Fibroblast of skin of abdomen (primary cell): ENCODE measurements at regions not wholly inside any gene's neighbourhood (a gene's known extent, or its start where the extent isn't known, plus 50 kb on each side); places are given as distances from the start of the nearest gene placed in this dataset.

ENCODE experiments used
- DNase-seq: peaks from one replicate; pipeline ENCODE4 v3.0.0-alpha.2; 2013

DNA sequence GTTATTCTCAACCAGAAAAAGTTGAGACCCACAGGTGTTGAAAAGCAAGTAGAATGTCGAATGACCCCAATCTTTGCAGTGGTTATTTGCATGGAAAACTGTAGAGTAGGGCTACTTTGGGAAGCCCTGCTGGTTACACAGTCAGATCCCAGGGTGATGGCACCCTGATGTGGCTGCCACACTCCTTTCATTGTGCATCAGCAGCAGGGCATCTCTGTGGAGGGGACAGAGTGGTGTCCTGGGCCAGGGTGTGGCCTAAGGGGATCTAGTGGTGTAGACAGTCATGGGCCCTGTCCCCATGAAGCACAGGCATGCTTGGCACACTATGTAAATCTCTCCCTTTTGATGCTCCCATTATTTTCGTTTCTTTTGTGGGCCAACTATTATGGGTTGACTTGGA is 199.4 kb upstream of the NAV2 start:
- no peak for DNase-seq

DNA sequence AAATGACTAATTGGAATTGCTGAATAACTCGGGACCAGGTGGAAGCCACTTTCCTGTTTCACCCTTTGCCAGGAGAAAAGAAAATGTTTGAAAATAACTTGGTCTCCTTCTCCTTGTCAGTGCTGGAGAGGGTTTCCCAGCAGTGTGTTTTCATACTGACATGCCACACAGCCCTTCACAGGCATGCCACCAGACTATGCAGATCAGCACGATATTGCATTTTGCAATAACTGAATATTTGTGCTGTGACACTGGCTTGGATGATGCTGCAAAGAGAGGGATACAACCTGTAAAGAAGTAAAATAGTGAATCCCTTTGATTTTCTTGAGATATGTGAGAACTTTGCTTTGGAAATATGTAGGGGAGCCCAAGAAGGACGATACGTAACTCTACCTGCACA is 200.0 kb upstream of the NAV2 start:
- no peak for DNase-seq

DNA sequence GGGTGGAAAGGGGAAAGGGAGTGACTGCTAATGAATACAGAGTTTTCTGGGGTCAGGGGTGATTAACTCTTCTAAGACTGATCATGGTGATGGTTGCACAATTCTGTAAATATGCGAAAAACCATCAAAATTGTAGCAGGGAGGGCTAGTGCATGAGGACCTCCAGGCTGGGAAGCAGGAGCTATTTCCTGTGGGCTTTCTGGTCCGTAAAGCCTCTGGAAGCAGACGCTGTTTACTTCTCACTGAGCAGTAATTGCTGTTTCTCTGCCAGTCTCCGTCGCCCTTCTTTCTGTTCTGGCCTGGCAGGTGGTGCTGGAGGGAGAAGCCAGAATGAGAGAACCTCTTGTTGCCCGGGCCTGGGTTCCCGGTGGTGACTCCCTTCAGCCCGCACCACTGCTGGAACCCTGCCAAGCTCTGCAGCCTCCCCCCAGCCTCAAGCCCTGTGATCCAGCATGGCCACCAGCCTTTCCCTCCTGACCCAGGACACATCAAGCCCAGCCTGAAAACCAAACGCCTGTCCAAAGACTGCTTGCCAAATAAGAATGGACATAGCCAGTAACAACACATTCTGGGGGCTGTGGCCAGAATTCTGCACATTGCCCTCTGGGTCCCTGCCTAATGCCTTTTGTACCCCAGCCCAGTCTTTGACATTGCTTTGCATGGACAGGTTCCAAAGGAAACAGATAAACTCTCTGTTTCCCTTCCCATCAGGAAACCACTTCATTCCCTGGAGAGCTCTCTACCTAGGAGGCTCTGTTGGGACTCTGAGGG is 201.0 kb upstream of the NAV2 start:
- no peak for DNase-seq

DNA sequence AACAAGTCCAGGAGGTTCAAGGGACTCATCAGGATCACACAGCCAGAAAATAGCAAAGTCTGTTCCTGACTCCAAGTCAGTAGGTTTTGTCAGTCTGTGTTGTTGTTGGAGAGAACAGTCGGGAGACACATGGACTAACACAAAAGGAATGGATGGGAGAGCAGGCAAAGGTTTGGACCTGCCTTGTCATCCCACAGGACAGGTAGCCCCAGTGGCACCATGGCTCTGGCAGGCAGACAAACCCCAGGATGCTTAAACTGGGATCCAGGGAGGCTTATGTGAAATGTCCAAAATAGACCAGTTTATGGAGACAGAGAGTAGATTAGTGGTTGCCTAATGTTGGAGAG is 201.6 kb upstream of the NAV2 start:
- no peak for DNase-seq

DNA sequence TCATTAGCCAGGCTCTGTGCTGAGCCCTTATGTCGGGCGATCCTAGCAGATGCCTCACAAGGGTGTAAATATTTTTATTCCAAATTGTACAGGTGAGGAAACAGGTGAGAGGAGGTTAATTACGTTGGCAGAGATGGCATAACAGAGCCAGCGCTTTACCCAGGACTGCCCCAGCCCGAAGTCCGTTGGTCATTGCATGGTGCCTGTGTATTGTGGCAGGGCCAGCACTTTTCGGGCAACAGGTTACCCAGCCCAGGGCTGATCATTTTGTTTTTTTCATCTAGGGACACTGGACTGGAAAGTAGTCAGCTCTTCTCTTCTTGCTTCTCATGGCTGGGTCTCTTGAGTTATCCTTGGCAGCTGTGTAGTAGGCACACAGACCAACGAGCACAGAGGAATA is 202.2 kb upstream of the NAV2 start:
- DNase-seq: no peak

DNA sequence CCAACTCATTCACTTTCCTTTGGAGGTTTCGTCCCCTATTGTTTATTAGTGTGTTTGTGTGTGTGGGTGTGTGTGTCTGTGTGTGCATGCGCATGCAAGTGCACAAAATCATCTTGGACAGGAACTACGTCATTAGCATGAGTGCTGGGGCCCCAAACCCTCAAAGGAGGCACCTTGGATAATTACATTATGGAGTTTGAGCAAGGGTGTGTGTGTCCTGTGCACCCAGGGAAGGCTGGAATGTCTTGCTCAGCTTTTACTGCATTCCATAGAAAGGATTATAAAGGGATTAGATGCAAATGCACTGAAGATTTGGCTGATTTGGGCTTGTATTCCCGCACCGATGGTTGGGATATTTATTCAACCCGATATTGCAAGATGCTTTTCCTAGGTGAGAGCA is 203.4 kb upstream of the NAV2 start:
- no peak for DNase-seq

DNA sequence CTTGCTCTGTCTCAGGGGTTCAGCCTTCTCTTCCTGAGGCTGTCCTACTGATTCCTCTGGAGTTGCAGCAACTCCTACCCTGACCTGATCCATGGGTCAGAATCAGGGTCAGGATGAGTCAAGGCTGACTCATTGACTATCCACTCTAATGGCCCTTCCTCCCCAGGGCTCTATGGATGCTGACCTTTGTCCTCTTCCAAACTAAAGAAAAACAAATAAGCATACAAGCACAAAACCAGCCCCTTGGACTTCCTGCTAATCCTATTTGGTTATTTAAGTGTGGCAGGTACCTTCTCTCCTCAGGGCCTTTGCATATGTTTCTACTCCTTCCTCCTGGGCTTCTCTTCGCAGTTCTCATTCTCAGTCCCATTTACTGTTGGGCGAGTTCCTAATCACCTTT is 204.5 kb upstream of the NAV2 start:
- no peak for DNase-seq

DNA sequence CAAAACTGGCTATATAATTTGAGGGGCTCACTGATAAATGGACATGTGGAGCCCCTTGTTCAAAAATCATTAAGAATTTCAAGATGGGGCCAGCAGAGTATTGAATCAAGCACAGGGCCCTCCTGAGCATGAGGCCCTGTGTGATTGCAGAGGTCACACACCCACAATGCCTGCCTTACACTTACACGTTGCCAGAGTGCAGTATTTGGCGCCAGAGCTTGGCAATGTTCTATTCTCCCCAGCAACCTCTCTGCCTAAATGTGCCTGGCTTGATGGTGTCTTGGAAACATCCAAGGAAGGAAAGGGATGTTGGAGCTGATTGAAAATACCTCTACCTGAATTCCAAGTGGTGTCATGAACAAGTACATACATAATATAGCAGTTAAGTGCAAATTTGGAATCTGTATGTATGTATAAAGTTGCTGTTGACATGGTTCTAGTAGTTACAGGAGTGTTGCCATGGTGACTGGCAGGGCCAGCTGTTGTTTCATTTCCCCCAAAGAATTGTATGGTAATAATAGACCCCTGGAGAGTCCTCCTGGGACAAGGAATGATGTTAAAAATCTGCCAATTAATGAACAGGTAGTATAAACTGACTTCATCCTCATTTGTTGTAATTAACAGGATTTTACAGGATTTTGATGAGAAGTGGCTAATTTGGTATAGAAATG is 205.7 kb upstream of the NAV2 start:
- no peak for DNase-seq

DNA sequence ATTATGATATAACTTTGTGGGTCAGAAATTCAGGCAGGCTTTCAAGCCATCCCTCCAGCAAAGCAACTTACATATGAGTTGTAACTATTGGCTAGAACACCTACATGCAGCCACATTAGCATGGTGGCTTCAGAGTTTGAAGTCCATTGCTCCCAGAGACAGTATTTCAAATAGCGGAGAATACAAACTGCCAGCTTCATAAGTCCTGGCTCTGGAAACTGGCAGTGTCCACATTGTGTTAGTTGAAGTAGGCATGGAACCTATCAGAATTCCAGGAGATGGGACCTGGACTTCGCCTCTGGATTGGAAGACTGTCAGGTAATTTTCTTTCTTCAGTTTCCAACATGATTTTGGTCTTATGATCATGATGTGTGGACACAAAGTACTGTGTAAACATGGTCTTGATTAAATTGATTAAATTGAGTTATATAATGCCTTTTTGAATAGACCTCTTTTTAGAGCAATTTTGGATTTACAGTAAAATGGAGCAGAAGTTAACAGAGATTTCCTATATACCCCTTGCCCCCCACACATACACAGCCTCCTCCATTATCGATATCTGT is 209.9 kb upstream of the NAV2 start:
- no peak for DNase-seq

DNA sequence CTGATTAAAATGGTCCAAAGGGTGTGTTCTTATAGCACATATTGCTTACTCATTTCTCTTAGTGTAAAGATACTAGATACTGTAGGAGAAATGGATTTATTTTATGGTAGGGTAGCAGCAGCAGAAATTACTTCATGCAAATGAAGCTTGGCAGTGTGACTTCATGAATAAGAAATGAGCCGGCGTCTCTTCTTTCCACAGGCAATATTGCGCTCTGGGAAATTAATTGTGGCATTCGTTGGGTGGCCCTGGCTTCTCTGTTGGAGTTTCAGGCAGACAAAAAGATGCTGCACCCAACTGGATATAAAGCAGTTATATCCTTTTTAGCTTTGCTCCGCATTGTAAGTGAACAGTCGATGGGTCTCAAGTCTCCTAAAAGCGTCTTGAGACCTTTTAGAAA is 211.0 kb upstream of the NAV2 start:
- no peak for DNase-seq

DNA sequence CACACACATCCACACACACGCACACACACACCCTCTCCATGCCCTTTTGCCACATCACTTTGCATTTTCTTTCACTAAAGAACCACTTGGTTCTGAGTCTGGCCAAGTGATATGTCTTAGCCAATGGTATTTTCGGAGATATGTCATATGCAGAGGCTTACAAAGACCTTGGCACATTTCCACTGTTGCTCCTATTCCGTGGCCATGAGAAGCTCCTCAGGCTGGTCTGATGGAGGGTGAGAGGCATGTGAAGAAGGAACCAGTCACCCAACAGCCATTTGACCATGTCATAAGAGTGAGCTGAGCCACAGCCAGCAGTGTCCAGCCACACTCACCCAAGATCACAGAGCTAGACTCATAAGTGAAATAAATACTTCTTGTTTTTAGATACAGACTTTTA is 212.6 kb upstream of the NAV2 start:
- peak; percentile 22 for DNase-seq

DNA sequence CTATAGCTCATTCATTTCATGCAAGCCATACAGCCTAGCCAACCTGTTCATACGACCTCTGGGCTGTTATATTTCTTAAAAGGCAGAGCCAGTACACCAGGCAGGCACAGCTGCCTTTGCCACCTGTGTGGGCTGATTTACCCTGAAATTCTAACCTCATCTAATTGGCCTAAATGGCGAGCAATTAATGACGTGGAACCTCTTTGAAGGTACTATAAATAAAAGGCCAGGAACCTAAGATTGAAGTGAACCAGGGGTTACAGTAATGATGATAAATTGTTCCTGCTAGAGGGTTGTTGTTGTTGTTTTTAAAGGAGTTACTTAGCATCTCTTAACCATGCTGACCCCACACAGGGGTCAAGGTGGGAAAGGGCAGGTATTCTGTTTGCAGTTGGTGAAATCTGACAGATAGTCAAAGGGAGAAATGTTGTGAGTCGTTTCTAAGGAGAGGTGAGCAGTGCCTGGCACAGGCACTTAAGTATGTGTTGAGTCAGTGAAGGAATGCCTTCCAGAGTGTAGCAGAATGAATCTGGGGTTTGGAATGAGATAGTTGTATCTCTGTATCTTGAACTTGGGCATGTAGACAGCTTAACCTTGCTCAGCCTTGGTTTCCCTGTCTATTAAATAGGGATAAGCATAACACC is 213.5 kb upstream of the NAV2 start:
- peak; percentile 23 for DNase-seq

DNA sequence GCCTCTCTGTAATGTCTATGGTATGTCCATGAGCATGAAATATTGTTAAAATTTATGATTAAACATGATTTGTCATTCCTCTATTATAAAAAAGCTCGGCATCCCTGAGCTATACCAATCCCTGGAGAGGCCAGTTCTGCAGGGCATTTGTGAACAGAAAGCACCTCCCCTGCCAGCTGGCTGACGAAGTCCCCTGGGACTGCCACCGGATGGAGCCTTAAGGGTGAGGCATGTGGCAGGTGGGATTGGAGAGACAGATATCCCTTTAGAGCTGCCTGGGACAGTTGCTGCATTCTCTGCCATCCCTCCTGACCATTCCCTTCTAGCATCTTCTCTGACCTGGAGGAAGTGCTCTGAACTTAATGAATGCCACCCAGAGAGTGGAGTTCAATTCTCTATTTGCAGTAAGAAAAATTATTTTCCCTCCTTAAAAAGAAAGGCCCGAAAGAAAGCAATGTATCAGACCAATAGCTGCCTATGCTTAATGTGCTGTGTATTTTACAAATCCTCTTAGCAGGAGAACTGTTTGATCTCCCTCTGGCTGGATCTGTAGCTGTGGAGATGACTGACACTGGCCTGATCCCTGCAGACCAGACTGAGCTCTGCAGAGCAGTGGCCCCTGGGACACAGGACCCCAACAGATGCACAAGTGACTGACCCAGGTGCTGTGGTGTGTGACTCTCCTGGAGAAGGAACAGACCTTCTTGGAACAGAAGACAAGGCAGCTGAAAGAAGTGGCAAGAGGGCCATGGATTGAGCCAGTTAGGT is 219.0 kb upstream of the NAV2 start:
- no peak for DNase-seq

DNA sequence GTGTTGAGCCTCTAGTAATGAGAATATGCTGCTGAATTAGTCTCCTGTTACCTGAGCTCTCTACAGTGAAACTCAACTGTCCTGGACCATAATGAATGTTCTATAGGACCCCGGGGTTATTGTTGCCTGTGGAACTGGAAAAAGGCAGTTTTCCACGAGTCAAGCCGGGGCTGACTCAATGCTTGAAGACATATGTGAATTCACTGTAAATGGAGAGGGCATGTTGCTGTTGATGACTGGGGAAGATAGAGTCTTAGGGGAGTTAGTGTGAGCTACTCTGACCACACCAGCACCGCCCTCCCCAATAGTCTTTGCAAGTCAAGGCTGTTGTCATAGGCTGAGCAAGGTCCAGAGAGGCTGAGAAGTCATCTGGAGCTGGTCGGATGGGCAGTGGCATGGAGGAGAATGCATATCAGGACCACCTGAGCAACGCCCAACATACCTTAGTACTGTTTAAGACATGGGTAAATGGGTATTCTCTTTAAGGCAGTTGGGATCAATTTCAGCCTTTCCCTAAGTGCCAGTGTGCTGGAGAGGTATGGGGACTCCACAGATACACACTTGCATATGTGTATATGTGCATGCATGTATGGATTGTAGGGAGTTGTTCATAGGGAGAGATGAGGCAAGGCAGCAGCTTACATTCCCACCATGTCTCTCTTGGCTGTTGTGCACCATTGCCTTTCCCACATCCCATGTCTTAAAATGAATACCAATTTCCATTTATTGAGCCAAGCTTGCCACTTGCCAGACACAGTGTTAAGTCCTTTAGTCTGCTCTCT is 230.1 kb upstream of the NAV2 start:
- no peak for DNase-seq

DNA sequence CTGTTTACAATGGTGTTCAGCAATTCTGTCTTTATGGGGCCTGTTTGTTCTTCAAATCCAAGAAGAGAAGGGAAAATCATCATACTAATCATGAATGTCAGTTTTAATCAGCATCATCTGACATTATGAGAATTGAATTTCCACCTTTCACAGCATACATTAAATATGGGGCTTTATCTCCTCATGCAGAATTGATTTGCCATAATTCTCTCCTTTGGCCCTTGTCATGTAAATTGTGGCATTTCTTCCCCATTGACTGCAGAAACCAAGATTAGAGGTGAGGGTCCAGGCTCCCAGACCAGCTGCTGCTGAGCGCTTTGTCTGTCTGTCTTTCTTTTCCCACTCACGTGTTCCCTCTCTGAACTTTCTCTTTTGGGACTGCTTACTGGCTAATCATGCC is 232.1 kb upstream of the NAV2 start:
- no peak for DNase-seq

DNA sequence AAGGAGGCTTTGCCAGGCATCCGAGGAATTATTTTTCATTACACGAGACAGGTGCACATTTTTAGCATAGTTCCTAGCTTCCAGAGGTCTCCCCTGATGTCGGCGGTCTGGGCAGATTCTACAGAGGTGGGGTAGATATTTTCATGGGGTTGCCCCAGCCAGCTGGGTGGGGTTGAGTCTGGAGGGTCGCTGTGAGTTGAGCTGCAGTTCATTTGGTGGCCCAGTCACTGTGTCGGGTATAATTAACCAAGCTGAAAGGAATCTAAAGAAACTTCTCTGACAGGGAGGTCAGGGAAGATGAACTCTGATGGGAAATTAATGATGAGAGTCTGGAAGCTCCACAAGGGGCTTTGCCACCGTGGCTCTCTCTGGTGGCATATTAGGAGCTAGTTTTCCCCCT is 233.7 kb upstream of the NAV2 start:
- DNase-seq: no peak

DNA sequence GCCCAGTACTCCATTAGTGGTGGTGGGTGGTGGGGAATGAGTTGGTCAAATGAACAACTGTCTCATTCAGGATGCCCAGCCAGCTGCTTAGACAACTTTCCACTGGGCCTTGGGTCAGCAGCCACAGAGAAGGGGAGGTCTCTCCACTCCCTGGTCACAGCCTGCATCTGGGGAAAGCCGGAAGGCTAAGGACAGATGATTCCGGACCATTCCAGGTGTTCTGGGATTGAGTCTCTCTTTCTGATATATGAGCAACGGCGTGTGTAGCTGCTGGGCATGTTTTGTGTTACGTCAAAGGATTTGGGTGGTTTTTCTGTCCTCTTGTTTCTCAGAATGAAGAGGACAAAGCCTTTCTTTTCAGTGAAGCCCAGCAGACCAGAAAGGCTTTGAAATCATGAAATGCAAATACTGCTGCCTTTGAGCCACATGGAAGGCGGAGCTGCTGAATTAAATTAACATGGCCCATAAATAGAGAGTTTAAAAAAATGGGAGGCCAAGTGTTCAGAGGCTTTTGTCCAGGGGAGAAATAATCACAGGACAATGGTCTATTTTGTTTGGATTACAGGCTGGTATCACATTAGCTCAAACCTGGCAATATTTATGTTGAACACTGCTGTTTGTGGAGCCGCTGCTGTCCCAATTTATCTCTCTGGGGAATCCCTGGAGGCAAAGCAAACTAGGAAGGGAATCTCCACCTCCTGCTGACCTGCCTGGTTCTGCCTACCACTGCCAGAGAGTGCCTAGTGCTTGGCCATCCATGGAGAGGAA is 234.4 kb upstream of the E2F8 start:
- DNase-seq: no peak

DNA sequence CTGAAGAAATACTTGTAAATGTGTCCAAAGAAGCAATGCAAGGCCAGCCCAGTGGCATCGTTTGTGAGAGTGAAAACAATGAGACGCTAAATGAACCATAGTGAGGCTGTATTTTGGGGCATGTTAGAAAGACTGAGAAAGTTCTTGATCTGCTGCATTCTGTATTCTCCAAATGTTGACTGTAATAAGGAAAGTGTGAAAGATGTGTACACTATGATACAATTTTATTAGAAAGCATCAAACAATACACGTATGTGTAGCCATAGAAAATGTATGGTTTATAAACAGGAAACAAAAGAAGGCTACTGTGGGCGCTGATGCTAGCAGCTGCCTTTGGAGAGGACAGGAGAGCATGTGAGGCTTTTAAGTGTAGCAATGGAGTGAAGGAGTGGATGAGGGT is 233.5 kb upstream of the E2F8 start:
- DNase-seq: no peak

DNA sequence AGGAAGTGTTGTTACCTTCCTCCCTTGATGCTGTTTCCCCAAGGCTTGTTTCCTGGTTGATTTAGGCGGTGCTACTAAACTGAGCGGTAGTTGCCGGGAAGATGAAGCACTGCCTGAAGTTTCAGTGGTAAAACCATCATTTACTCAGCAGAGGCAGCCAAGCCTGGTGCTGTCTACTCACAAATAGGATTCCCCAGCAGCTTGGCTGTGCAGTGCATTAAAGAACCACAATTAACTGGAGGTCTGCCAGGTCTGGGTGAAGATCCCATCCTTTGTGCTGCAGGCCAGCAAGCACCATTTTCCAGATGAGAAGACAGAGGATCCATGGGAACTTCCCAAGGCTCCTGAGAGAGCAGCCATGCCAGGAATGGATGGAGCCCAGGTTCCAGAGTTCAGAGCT is 231.9 kb upstream of the E2F8 start:
- DNase-seq: peak; percentile 31

DNA sequence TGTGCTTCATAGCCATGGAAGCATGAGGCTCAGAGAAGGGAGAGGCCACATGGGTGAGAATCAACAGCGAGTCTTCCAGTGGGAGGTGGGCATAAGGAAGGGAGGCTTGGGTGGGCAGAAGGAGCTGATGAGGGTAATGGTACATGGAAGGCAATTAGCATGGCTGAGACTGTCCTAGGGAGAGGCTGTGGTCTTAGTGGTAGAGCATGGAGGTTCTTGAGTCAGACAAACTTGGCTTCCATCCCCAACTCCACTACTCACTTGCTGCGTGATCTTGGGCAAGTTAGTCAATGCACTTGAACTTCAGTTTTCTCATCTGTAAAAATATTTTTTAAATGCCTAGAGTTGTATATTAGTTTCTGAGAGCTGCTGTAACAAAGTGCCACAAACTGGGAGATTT is 227.2 kb upstream of the E2F8 start:
- DNase-seq: no peak

DNA sequence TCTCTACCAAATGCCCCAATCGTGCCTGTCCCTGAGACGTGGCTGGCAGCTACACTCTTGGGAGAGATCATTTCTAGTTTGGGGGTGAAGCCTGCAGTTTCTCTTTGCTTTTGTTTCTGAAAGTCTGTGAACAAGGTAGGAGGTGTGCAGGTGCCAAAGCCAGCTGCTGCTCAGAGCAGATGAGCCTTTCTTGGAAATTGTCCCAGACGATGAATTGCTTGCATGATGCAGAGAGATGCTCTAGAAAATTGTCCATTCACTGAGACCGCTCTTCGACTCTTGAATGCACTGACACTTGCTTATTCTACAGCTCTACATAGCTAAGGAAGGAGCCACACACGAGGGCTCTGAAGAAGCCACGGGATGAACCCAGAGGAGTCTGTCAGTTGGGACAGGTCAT is 225.6 kb upstream of the E2F8 start:
- DNase-seq: no peak

DNA sequence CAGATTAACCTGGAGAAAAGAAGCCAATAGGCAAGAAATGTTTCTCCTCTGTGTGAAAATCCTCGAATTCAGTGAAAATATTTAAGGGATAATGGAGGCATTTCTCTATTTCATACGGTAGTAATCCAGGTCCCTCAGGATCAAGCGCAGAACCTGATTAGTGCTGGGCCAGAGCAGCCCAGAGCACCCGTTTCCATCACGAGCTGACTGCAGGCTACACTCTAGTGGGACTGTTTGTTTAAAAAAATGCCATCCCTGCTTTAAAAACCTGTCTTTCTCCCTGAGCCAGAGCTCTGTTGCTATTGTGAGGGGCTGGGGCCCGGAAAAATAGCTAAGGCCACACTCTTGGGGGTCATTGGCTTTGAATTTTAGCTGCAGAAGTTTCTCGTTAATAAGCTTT is 223.2 kb upstream of the E2F8 start:
- no peak for DNase-seq
